IMR-90 (cell line): ENCODE measurements at regions not wholly inside any gene's neighbourhood (a gene's known extent, or its start where the extent isn't known, plus 50 kb on each side); places are given as distances from the start of the nearest gene placed in this dataset.

Source experiments
- ATAC-seq: fragments of 200-7000 bp; cut with Tn5 transposase; 2 replicates; pipeline ENCODE4 v1.9.1; 2020; ENCODE audit warnings: low read depth, mild to moderate bottlenecking, moderate library complexity
- BruUV-seq: library from RNA; stranded (reverse); fragments of 400-500 nt; replicated peaks from 2 replicates; lab custom pipeline; 2021; lab: Mats Ljungman, UMichigan
- CTCF ChIA-PET: fragments of 300-600 bp; formaldehyde crosslinking; extraction: SDS; loops from one replicate; lab custom pipeline; 2021; ENCODE audit warnings: antibody characterized with exemption; lab: Yijun Ruan, JAX
- POLR2A ChIA-PET: fragments of 300-600 bp; sonication (Branson Sonifier 250); formaldehyde crosslinking; loops from one replicate; lab custom pipeline; 2022; ENCODE audit warnings: antibody characterized with exemption; ENCODE audit not compliant: unreplicated experiment; lab: Charles Lee
- DNase-seq: peaks from one replicate; pipeline ENCODE4 v3.0.0; 2013
- H2AFZ ChIP-seq: replicated peaks from 2 replicates; pipeline ENCODE3; 2013; ENCODE audit warnings: low read length, mild to moderate bottlenecking; ENCODE audit not compliant: poor library complexity
- H2AK5ac ChIP-seq: 2 replicates; pipeline ENCODE4 v1.6.1; 2013; ENCODE audit warnings: low read depth, low read length, inconsistent platforms
- H2AK9ac ChIP-seq: replicated peaks from 2 replicates; pipeline ENCODE3; 2013; ENCODE audit warnings: mild to moderate bottlenecking, low read depth, low read length, moderate library complexity; ENCODE audit not compliant: poor library complexity
- H2BK120ac ChIP-seq: 2 replicates; pipeline ENCODE4 v1.6.1; 2013; ENCODE audit warnings: low read depth, low read length, inconsistent platforms
- H2BK15ac ChIP-seq: 3 replicates; pipeline ENCODE4 v1.6.1; 2013; ENCODE audit warnings: low read depth, low read length, inconsistent platforms
- H2BK20ac ChIP-seq: 2 replicates; pipeline ENCODE4 v1.6.1; 2013; ENCODE audit warnings: low read depth, mild to moderate bottlenecking, inconsistent platforms, low read length, moderate library complexity
- H2BK5ac ChIP-seq: 2 replicates; pipeline ENCODE4 v1.6.1; 2013; ENCODE audit warnings: mild to moderate bottlenecking, low read depth, low read length, inconsistent platforms; ENCODE audit not compliant: poor library complexity, severe bottlenecking
- H3K14ac ChIP-seq: replicated peaks from 2 replicates; pipeline ENCODE4 v1.6.1; 2013; ENCODE audit warnings: low read depth, low read length, inconsistent platforms
- H3K18ac ChIP-seq: 2 replicates; pipeline ENCODE4 v1.6.1; 2013; ENCODE audit warnings: low read depth, low read length, control low read depth
- H3K23ac ChIP-seq: 2 replicates; pipeline ENCODE4 v1.6.1; 2013; ENCODE audit warnings: low read depth, low read length, inconsistent platforms
- H3K27ac ChIP-seq: 2 replicates; pipeline ENCODE4 v1.5.1; 2013; ENCODE audit warnings: mild to moderate bottlenecking, control low read depth, low read length; ENCODE audit not compliant: insufficient read depth
- H3K27me3 ChIP-seq: 2 replicates; pipeline ENCODE4 v1.6.1; 2013; ENCODE audit warnings: low read length; ENCODE audit not compliant: control insufficient read depth, insufficient read depth
- H3K36me3 ChIP-seq: 2 replicates; pipeline ENCODE4 v1.6.1; 2013; ENCODE audit warnings: low read length, mixed read lengths; ENCODE audit not compliant: control insufficient read depth, insufficient read depth
- H3K4ac ChIP-seq: 2 replicates; pipeline ENCODE4 v1.6.1; 2013; ENCODE audit warnings: low read depth, low read length, inconsistent platforms
- H3K4me1 ChIP-seq: 2 replicates; pipeline ENCODE4 v1.6.1; 2013; ENCODE audit warnings: low read length, mixed read lengths; ENCODE audit not compliant: control insufficient read depth, insufficient read depth
- H3K4me2 ChIP-seq: 2 replicates; pipeline ENCODE4 v1.6.1; 2013; ENCODE audit warnings: low read depth, mild to moderate bottlenecking, control low read depth, low read length, moderate library complexity
- H3K4me3 ChIP-seq: 2 replicates; pipeline ENCODE4 v1.5.1; 2013; ENCODE audit warnings: low read depth, mild to moderate bottlenecking, control low read depth, low read length, moderate library complexity; ENCODE audit not compliant: insufficient read depth
- H3K56ac ChIP-seq: 2 replicates; pipeline ENCODE4 v1.6.1; 2013; ENCODE audit warnings: low read length, inconsistent platforms; ENCODE audit not compliant: insufficient read depth; ENCODE audit errors: extremely low read depth
- H3K79me1 ChIP-seq, 2 experiments: 2 replicates each; pipeline ENCODE4 v1.6.1; 2013; ENCODE audit warnings: low read length in 2 of 2, inconsistent platforms in 1 of 2, low read depth in 1 of 2
- H3K9ac ChIP-seq: 2 replicates; pipeline ENCODE4 v1.6.1; 2013; ENCODE audit warnings: low read depth, low read length, control low read depth
- H3K9me1 ChIP-seq: 2 replicates; pipeline ENCODE4 v1.6.1; 2013; ENCODE audit warnings: low read length, inconsistent platforms; ENCODE audit not compliant: insufficient read depth
- H3K9me3 ChIP-seq: 2 replicates; pipeline ENCODE4 v1.6.1; 2013; ENCODE audit warnings: low read length; ENCODE audit not compliant: control insufficient read depth, insufficient read depth
- H4K20me1 ChIP-seq: 2 replicates; pipeline ENCODE4 v1.6.1; 2013; ENCODE audit warnings: low read length, inconsistent platforms; ENCODE audit not compliant: insufficient read depth
- H4K5ac ChIP-seq: 2 replicates; pipeline ENCODE4 v1.6.1; 2013; ENCODE audit warnings: mild to moderate bottlenecking, low read depth, low read length, control low read depth
- H4K8ac ChIP-seq, 2 experiments: 2 replicates each; pipeline ENCODE4 v1.6.1; 2013; ENCODE audit warnings: low read depth in 2 of 2, low read length in 2 of 2, control low read depth in 1 of 2, inconsistent platforms in 1 of 2
- H4K91ac ChIP-seq: 2 replicates; pipeline ENCODE4 v1.6.1; 2013; ENCODE audit warnings: low read depth, low read length, inconsistent platforms; ENCODE audit not compliant: insufficient read depth
- BHLHE40 ChIP-seq: fragments of 150-350 bp; IDR thresholded peaks from 2 replicates; pipeline ENCODE4 v1.6.1; 2016; ENCODE audit warnings: mild to moderate bottlenecking, low read depth, low read length
- CEBPB ChIP-seq: IDR thresholded peaks from 2 replicates; pipeline ENCODE4 v1.6.1; 2012; ENCODE audit warnings: low read depth, low read length, improper control_type of control experiment
- CHD1 ChIP-seq: IDR thresholded peaks from 2 replicates; pipeline ENCODE4 v1.6.1; 2012; ENCODE audit warnings: low read depth, low read length, improper control_type of control experiment
- CTCF ChIP-seq: conservative IDR thresholded peaks from 2 replicates; pipeline ENCODE4 v1.5.1; 2012; ENCODE audit warnings: mild to moderate bottlenecking, low read depth, low read length, improper control_type of control experiment
- ELK1 ChIP-seq: fragments of 150-350 bp; IDR thresholded peaks from 2 replicates; pipeline ENCODE4 v1.6.1; 2016; ENCODE audit warnings: low read depth, mild to moderate bottlenecking, low read length, moderate library complexity, borderline replicate concordance
- FOS ChIP-seq: fragments of 150-350 bp; IDR thresholded peaks from 2 replicates; pipeline ENCODE4 v1.6.1; 2016; ENCODE audit warnings: low read depth, low read length
- MAFK ChIP-seq: IDR thresholded peaks from 2 replicates; pipeline ENCODE4 v1.6.1; 2012; ENCODE audit warnings: low read depth, low read length, improper control_type of control experiment
- MAZ ChIP-seq: IDR thresholded peaks from 2 replicates; pipeline ENCODE4 v1.6.1; 2012; ENCODE audit warnings: low read depth, mild to moderate bottlenecking, low read length, improper control_type of control experiment, moderate library complexity, borderline replicate concordance
- MXI1 ChIP-seq: IDR thresholded peaks from 2 replicates; pipeline ENCODE4 v1.6.1; 2012; ENCODE audit warnings: low read depth, mild to moderate bottlenecking, low read length, moderate library complexity, borderline replicate concordance
- NFE2L2 ChIP-seq: fragments of 150-350 bp; IDR thresholded peaks from 2 replicates; pipeline ENCODE4 v1.6.1; 2016; ENCODE audit warnings: low read depth, mild to moderate bottlenecking, low read length
- POLR2A ChIP-seq: IDR thresholded peaks from 2 replicates; pipeline ENCODE4 v1.6.1; 2012; ENCODE audit warnings: mild to moderate bottlenecking, low read depth, low read length
- RAD21 ChIP-seq: IDR thresholded peaks from 2 replicates; pipeline ENCODE4 v1.6.1; 2012; ENCODE audit warnings: low read length, improper control_type of control experiment
- RCOR1 ChIP-seq: IDR thresholded peaks from 2 replicates; pipeline ENCODE4 v1.6.1; 2012; ENCODE audit warnings: mild to moderate bottlenecking, low read length, improper control_type of control experiment; ENCODE audit not compliant: insufficient replicate concordance
- RFX5 ChIP-seq: IDR thresholded peaks from 2 replicates; pipeline ENCODE4 v1.8.0; 2012; ENCODE audit warnings: low read depth, mild to moderate bottlenecking, low read length, moderate library complexity
- SMC3 ChIP-seq: fragments of 150-350 bp; IDR thresholded peaks from 2 replicates; pipeline ENCODE4 v1.6.1; 2016; ENCODE audit warnings: low read depth, mild to moderate bottlenecking, antibody characterized with exemption, low read length, moderate library complexity
- USF2 ChIP-seq: fragments of 150-350 bp; IDR thresholded peaks from 2 replicates; pipeline ENCODE4 v1.6.1; 2017; ENCODE audit warnings: mild to moderate bottlenecking, antibody characterized with exemption, low read length, low read depth
- WGBS, 2 experiments: methylation state at CpG; one replicate each; pipeline versions ENCODE4 v1.1.5 to v1.1.7; 2013; ENCODE audit warnings: missing lambda C conversion rate in 2 of 2; ENCODE audit not compliant: insufficient read length in 1 of 2; ENCODE audit errors: extremely low coverage in 2 of 2; 5-methylcytosine and 5-hydroxymethylcytosine counted together
- dilution Hi-C: fragments of 300-500 bp; cut with HindIII; formaldehyde crosslinking; loops from one replicate; pipeline ENCODE4 v1.14.3; 2018; ENCODE audit warnings: low sequenced_read_pairs; ENCODE audit not compliant: unreplicated experiment
- in situ Hi-C: fragments of 300-500 bp; cut with MboI; formaldehyde crosslinking; loops from 3 replicates; pipeline ENCODE4 v1.14.3; 2019; ENCODE audit warnings: low sequenced_read_pairs, inconsistent platforms, mixed read lengths
- intact Hi-C: fragments of 100-400 bp; cut with micrococcal nuclease; formaldehyde crosslinking; loops from 2 replicates; pipeline ENCODE4 v1.10.0; 2022

- Histone ChIP-seq H3K27me3 (no peaks in the 10 kb centered on the region), H3K27ac (no peak overlapping the region), H3K56ac (no peak overlapping the region), H3K9me1 (peaks cover 12% of the 10 kb centered on the region), H2BK5ac (no peak overlapping the region), H3K14ac (no peak overlapping the region), H3K23ac (no peak overlapping the region), H3K4me3 (no peak overlapping the region), H3K9ac (no peak overlapping the region), H3K4ac (no peak overlapping the region), H3K9me3 (no peaks in the 10 kb centered on the region; the same call in 1 of the 2 replicates), H3K36me3 (peaks cover 6% of the 10 kb centered on the region), H3K4me1 (peaks cover 2% of the 10 kb centered on the region; the same call in 1 of the 2 replicates), H3K4me2 (no peak overlapping the region), H2AK5ac (no peak overlapping the region), H4K20me1 (0 out of 2 replicates have a peak, but pooled peaks cover under 1% of the 10 kb centered on the region), H2AK9ac (no peak overlapping the region), H3K18ac (no peak overlapping the region), H4K91ac (no peak overlapping the region), H2BK120ac (no peak overlapping the region), H2AFZ (no peak overlapping the region), H2BK20ac (no peak overlapping the region), H3K79me1 (peaks cover 28 to 44% of the 10 kb centered on the region in 2 experiments), H2BK15ac (no peak overlapping the region), H4K5ac (no peak overlapping the region), H4K8ac (no peak overlapping the region)
- DNase-seq (no peak), ATAC-seq (no peak)
- ChIA-PET CTCF (no interaction called here), POLR2A (no interaction called here)
- BruUV-seq: no TSS peak
- in situ Hi-C loops (no loop called here), intact Hi-C loops (no loop called here), dilution Hi-C loops (no loop called here)
- TF ChIP-seq ELK1 (no peak), MAZ (no peak), FOS (no peak), CHD1 (no peak), RAD21 (no peak), RFX5 (no peak), RCOR1 (no peak), MAFK (no peak), SMC3 (no peak), CEBPB (no peak), USF2 (no peak), BHLHE40 (no peak), CTCF (no peak), MXI1 (no peak), NFE2L2 (no peak), POLR2A (no peak)
- 100% methylated on average over 3 of the region's 5 CpGs; no CpG with 5 or more reads in 1 of the 2 experiments for WGBS, 2 experiments
Observed at GRCh38 chr2:174669336-174669735, 71.7 kb upstream of the WIPF1 start.
